H1 (cell line): ENCODE measurements at regions not wholly inside any gene's neighbourhood (a gene's known extent, or its start where the extent isn't known, plus 50 kb on each side); places are given as distances from the start of the nearest gene placed in this dataset.

Experiments used
- BRCA1 ChIP-seq: IDR thresholded peaks from 2 replicates; pipeline ENCODE4 v1.6.1; 2012; ENCODE audit warnings: low read depth, low read length, improper control_type of control experiment
- CHD2 ChIP-seq: IDR thresholded peaks from 2 replicates; pipeline ENCODE4 v1.6.1; 2012; ENCODE audit warnings: low read length, improper control_type of control experiment
- SP2 ChIP-seq: IDR thresholded peaks from 2 replicates; pipeline ENCODE4 v1.6.1; 2012; ENCODE audit warnings: mild to moderate bottlenecking, low read length, inconsistent platforms

GRCh38 chr3:46080969-46081345 lies 53.7 kb upstream of the XCR1 start (continued):
- no peak for TF ChIP-seq BRCA1
- TF ChIP-seq SP2: no peak
- no peak for TF ChIP-seq CHD2
